HL-60 (cell line): ENCODE measurements at regions not wholly inside any gene's neighbourhood (a gene's known extent, or its start where the extent isn't known, plus 50 kb on each side); places are given as distances from the start of the nearest gene placed in this dataset.

Experiments used
- DNase-seq, 2 experiments: peaks; one replicate each; pipeline ENCODE4 v3.0.0-alpha.2; 2010 to 2020; ENCODE audit warnings: low read depth in 1 of 2, low spot score in 1 of 2
- H3K27ac ChIP-seq: fragments of 250-450 bp; sonication (Bioruptor Pico); replicated peaks from 2 replicates; pipeline ENCODE4 v1.5.1; 2020; ENCODE audit warnings: mild to moderate bottlenecking, moderate library complexity
- H3K27me3 ChIP-seq: fragments of 250-450 bp; sonication (Bioruptor Pico); 2 replicates; pipeline ENCODE4 v1.5.1; 2021; ENCODE audit warnings: mild to moderate bottlenecking, moderate library complexity; ENCODE audit not compliant: insufficient read depth, poor library complexity, severe bottlenecking
- H3K4me3 ChIP-seq: replicated peaks from 2 replicates; pipeline ENCODE4 v1.5.1; 2011; ENCODE audit warnings: mild to moderate bottlenecking, control low read depth, low read length; ENCODE audit not compliant: insufficient read depth
- GABPA ChIP-seq: IDR thresholded peaks from 2 replicates; pipeline ENCODE4 v1.6.1; 2012; ENCODE audit warnings: low read depth
- POLR2AphosphoS5 ChIP-seq: IDR thresholded peaks from 2 replicates; pipeline ENCODE4 v1.6.1; 2012; ENCODE audit warnings: low read depth
- SPI1 ChIP-seq: IDR thresholded peaks from 2 replicates; pipeline ENCODE4 v1.6.1; 2012; ENCODE audit warnings: low read depth, mild to moderate bottlenecking, borderline replicate concordance
- TF ChIP-seq, protein P1 (sequence below): IDR thresholded peaks from one replicate; pipeline ENCODE4 v1.5.1; 2011; ENCODE audit warnings: low read length, control low read depth, inconsistent platforms; ENCODE audit not compliant: insufficient read depth
- TF ChIP-seq, protein P2 (sequence below): IDR thresholded peaks from 2 replicates; pipeline ENCODE4 v1.6.1; 2012; ENCODE audit warnings: low read depth; ENCODE audit not compliant: insufficient replicate concordance

DNA sequence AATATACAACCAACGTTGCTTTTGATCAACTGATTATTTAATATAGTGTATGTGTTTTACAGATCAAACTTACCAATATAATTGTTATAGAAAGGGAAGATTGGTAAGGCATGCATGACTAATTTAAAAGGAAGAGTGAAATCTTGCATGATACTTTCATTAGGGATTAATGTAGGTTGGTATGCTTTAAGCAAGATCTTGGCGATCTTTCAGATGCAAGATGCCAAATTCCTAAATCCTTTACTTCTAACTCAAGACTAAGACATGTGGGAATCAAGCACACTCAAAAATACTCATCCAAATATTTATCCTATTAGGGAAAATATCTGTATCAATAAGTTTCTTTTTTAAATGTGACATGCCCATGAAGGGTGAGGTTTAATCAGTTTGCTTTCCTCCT, 321.4 kb upstream of the MEOX2 start:
- DNase-seq = no peak
- Histone ChIP-seq H3K27ac (no peak overlapping the region), H3K27me3 (no peaks in the 10 kb centered on the region), H3K4me3 (no peak overlapping the region)
- TF ChIP-seq POLR2AphosphoS5 (no peak), SPI1 (no peak), GABPA (no peak)
- TF ChIP-seq, protein P1, sequence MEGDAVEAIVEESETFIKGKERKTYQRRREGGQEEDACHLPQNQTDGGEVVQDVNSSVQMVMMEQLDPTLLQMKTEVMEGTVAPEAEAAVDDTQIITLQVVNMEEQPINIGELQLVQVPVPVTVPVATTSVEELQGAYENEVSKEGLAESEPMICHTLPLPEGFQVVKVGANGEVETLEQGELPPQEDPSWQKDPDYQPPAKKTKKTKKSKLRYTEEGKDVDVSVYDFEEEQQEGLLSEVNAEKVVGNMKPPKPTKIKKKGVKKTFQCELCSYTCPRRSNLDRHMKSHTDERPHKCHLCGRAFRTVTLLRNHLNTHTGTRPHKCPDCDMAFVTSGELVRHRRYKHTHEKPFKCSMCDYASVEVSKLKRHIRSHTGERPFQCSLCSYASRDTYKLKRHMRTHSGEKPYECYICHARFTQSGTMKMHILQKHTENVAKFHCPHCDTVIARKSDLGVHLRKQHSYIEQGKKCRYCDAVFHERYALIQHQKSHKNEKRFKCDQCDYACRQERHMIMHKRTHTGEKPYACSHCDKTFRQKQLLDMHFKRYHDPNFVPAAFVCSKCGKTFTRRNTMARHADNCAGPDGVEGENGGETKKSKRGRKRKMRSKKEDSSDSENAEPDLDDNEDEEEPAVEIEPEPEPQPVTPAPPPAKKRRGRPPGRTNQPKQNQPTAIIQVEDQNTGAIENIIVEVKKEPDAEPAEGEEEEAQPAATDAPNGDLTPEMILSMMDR = no peak
- TF ChIP-seq, protein P2, sequence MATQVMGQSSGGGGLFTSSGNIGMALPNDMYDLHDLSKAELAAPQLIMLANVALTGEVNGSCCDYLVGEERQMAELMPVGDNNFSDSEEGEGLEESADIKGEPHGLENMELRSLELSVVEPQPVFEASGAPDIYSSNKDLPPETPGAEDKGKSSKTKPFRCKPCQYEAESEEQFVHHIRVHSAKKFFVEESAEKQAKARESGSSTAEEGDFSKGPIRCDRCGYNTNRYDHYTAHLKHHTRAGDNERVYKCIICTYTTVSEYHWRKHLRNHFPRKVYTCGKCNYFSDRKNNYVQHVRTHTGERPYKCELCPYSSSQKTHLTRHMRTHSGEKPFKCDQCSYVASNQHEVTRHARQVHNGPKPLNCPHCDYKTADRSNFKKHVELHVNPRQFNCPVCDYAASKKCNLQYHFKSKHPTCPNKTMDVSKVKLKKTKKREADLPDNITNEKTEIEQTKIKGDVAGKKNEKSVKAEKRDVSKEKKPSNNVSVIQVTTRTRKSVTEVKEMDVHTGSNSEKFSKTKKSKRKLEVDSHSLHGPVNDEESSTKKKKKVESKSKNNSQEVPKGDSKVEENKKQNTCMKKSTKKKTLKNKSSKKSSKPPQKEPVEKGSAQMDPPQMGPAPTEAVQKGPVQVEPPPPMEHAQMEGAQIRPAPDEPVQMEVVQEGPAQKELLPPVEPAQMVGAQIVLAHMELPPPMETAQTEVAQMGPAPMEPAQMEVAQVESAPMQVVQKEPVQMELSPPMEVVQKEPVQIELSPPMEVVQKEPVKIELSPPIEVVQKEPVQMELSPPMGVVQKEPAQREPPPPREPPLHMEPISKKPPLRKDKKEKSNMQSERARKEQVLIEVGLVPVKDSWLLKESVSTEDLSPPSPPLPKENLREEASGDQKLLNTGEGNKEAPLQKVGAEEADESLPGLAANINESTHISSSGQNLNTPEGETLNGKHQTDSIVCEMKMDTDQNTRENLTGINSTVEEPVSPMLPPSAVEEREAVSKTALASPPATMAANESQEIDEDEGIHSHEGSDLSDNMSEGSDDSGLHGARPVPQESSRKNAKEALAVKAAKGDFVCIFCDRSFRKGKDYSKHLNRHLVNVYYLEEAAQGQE = no peak

DNA sequence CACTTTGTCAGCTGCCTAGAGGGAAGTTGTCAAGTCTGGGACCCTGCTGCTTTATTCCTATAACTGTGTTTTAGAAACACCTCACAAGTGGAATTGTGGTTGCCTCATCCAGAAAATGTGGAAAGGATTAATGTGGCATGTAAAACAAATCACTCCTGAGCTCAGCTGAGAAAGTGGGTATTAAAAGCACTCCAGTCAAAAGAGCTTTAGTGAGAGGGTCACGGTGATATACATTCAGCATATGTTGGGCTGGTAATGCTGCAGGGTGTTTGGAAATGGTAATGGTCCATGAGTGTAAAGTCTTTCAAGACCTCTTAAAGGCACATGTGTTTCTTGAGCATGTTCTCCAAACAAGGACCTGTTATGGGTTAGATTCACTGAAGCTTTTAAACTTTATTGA, 318.2 kb upstream of the MEOX2 start:
- Histone ChIP-seq H3K4me3 (no peak overlapping the region), H3K27ac (no peak overlapping the region), H3K27me3 (no peaks in the 10 kb centered on the region)
- no peak for DNase-seq
- TF ChIP-seq, protein P2 = no peak
- no peak for TF ChIP-seq GABPA
- TF ChIP-seq, protein P1 = no peak
- no peak for TF ChIP-seq POLR2AphosphoS5
- no peak for TF ChIP-seq SPI1

DNA sequence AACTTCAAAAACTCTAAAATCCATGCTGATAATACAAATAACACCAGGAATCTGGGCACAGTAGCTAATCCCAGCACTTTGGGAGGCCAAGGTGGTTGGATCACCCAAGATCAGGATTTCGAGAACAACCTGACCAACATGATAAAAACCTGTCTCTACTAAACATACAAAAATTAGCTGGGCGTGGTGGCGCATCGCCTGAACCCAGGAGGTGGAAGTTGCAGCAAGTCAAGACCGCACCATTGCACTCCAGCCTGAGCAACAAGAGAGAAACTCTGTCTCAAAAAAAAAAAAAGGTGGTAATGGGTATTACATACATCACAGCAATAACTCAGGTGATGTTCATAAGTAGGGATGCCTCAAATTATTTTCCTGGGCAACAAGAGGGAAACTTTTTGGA, 315.0 kb upstream of the MEOX2 start:
- H3K4me3 ChIP-seq = no peak overlapping the region
- DNase-seq = no peak
- H3K27me3 ChIP-seq = no peaks in the 10 kb centered on the region
- no peak overlapping the region for H3K27ac ChIP-seq
- no peak for TF ChIP-seq SPI1
- TF ChIP-seq POLR2AphosphoS5 = no peak
- TF ChIP-seq, protein P1 = no peak
- TF ChIP-seq GABPA = no peak
- TF ChIP-seq, protein P2 = no peak
